ENCODE measurements at regions not wholly inside any gene's neighbourhood (a gene's known extent, or its start where the extent isn't known, plus 50 kb on each side); places are given as distances from the start of the nearest gene placed in this dataset.
A peak's percentile ranks its signal among the peaks of the same experiment; 100 is the strongest.
"Not testable (repeated sequence)": the region's sequence is repeated elsewhere in the genome, so short reads cannot be mapped to it uniquely, and the experiment has no call there.

DNA sequence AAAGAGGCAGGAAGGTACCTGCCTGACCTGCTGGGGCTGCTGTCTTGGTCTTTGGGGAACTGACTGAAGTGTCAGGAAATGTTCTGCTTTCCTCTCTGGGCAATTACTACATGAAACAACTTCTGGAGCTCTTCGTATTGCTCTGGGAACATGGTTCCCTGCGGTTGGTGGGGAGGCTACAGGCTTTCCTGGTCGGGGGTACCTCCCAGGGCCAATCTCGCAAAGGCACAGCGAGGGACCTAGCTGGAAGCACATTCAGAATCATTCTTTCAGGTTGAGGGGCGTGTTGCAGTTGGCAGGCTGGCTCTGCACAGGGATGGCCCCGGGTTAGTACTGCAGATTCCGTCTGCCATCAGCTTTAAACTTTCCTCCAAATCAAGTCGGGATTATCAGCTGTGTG is 88.9 kb upstream of the RANBP3L start:
- no peak for DNase-seq (ENCODE audit: low read depth, low spot score)

DNA sequence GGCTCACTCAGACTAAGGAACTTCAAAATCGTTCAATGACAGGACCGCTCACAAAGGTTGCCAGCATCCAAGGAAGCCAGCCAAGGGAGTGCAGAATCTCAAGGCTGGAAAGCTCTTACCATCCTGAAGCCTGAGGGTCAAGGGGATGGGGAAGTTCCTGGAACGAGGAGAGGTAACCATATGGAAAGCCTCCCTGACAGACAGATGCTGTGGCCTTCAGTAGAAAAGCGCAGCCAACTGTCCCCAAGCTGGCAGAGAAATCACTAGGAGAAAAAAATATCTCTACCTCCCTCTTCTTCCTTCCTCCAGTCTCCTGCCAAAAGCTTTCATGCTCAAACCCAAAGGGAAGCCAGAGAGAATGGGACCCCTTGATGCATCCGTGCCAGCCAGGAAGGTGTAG is 90.5 kb upstream of the RANBP3L start:
- no peak for DNase-seq (ENCODE audit: low read depth, low spot score)

DNA sequence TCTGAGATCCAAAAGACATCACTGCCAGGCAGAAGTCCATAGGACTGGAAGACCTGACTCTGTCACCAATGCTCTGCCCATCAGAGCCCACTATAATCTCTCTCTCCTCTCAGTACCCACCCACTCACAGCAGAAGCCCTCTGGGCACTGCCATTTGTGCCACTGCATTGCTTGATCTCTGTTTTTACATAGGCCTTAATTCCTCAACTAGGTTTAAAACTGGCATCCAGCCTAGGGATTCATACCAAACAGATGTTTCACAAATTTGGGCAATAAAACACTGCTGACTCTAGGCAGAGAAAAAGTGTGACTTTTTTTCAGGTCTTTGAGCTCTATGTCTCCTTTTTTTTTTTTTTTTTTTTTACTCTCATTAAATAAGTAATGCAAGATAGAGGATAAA is 91.1 kb upstream of the RANBP3L start:
- peak; percentile 55 for DNase-seq (ENCODE audit: low read depth, low spot score)

DNA sequence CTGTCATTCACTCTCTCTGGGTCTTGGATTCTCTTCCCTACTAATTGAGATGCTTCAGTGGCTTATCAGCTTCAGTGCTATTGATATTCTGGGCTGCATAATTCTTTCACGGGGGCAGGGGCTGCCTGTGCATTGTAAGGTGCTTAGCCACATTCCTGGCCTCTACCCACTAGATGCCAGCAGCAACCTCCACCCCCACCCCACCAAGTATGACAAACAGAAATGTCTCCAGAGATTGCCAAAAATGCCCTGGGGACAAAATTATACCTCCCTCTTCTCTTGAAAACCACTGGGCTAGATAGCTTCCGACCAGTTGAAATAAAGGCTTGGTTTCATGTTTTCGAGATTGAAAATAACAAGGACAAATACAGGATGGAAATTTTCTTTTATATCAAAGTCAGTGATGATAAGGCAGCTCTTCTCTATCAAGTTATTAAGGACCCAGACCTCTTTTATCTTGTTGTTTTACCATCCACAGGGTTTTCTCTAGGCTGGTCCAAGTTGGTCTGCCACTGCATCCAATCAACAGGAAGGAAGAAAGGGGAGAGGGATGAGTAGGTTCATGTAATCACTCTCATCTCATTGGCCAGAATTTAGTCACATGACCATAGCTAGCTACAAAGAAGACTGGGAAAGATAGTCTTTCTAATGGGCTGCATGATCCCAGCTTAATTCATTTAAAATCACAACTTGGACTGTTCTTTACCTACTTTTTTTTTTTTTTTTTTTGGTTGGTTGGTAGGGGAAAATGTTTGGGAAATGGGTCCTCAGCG is 92.1 kb upstream of the RANBP3L start:
- DNase-seq (ENCODE audit: low read depth, low spot score): no peak

DNA sequence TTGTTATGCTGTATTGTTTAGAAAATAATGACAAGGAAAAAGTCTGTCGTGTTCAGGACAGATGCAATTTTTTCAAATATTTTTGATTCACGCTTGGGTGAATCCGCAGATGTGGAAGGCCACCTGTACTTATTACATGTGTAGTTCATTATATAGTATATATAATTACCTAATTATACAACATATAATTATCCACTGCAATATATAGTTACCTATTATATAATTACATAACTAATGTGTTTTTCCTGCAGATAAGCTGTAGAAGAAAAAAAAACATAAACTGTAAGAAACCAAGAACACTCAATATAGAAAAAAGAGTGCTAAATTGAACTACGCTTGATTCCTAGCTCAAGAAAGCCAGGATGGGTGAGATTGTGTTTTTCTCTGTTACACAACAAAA is 93.6 kb upstream of the RANBP3L start:
- DNase-seq (ENCODE audit: low read depth, low spot score): no peak

DNA sequence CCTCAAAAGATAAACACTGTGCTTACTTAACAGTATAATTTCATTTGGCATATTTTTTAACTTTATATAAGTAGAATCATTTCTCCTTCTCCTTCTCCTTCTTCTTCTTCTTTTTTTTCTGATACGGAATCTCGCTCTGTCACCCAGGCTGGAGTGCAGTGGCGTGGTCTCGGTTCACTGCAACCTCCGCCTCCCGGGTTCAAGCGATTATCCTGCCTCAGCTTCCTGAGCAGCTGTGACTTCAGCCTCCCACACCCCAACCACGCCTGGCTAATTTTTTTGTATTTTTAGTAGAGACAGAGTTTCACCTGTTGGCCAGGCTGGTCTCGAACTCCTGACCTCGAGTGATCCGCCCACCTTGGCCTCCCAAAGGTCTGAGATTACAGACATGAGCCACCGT is 94.2 kb upstream of the RANBP3L start:
- DNase-seq (ENCODE audit: low read depth, low spot score): not testable (repeated sequence)

DNA sequence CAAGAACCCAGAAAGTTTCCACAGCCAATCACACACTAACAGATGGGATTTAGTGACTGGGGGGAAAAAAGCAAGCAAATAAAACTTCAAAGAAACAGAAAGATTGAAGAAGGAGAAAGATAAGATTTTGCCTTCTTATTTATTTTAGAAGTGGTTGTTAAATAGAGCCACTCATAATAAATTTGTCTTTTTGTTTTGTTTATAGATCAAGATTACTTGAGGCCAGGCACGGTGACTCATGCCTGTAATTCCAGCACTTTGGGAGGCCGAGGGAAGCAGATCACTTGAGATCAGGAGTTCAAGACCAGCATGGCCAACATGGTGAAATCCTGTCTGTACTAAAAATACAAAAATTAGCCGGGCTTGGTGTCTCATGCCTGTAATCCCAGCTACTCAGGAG is 94.9 kb upstream of the RANBP3L start:
- no peak for DNase-seq (ENCODE audit: low read depth, low spot score)

DNA sequence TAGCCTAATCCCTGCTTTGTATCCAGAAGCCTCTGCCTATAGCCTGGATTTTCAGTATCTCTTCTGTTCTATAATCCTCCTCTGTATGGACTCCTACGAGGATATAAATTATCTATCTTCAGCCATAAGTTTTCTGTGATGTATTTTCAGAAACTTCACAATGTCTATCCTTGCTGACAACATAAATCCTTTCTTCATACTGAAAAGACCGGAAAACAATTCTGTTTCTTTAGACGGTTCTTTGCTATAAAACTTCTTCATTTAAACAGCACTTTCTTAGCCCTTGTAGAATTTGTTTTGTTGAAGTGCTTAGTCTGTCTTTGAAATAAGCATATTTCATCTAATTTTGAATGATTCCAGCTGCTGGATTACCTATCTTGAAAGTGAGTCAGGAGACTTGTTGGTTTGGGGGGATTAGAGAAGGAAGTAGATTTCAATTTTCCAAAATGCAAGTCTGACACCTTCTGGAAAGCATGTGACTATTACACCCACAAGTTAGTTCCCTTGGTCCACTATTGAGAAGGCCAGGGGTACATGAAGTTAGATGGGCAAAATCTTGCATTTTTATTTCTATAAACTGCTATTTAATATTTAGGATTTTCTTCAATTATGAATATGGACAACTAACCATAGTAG is 96.3 kb upstream of the RANBP3L start:
- peak; percentile 61 for DNase-seq (ENCODE audit: low read depth, low spot score)

DNA sequence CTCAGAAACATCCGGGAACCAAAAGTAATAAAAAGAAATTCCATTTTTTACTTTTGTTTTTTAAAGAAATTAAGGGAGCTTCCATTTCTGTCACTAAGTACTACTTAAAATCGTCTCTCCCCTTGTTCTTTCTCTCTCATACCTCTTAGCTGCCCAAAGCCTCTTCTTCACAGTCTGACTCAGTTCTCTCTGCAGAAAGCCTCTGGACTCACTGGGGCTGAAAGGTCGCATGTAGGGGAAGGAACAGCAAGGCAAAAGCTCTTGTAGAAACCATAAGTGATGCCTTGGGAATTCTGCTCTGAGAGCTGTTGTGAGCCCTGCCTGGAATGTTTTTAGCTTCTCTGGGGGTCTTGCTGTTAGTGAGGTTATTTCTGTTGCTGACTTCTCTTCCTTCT is 100.8 kb upstream of the RANBP3L start:
- no peak for DNase-seq (ENCODE audit: low read depth, low spot score)

DNA sequence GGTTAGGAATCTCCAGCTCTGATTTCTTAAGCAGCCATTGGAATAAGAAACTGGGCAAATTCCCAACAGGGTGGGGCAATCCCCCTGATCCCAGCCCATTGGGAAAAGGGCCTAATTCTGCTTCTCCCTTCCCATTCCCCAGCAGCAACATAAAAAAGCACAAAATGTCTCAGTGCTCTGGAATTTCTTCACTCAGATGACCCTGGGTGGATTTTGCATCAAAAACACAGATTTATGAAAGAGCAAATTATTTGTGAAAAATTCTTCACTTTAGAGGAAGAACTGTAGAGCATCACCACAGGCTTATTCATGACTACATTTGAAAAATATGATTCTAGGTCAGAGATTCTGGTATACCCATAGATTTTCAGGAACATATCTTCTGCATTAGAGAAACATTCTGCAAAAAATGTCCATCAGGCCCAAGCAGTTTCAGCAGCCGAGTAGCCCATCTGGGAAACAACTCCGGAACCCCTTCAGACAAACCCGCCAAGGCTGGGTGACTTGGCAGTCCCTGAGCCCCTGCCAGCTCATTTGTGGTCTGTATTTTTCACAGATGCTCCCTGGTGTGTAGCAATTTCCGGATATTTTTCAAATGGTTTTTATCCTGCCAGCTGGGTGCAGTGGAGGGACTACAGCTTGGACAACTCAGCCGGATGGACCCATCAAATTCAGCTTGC is 102.1 kb upstream of the RANBP3L start:
- peak; percentile 76 for DNase-seq (ENCODE audit: low read depth, low spot score)

DNA sequence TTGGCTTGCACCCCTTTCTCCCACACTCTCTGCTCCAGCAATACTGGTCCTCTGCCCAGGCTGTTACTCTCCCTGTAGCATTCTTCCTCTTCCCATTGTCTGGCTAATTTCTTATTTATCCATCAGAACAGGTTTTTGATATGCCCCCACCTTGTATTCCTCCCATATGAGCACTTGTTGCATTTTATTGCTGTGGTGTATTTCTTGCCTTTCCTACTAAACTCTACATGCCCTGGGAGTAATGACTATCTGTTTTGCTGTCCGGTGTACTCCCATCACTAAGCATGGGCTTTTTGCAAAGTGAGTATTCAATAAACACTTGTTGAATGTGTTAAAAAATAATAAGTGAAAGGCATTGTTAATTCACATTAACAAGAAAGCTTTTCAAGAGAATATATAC is 104.3 kb upstream of the RANBP3L start:
- DNase-seq (ENCODE audit: low read depth, low spot score): no peak

DNA sequence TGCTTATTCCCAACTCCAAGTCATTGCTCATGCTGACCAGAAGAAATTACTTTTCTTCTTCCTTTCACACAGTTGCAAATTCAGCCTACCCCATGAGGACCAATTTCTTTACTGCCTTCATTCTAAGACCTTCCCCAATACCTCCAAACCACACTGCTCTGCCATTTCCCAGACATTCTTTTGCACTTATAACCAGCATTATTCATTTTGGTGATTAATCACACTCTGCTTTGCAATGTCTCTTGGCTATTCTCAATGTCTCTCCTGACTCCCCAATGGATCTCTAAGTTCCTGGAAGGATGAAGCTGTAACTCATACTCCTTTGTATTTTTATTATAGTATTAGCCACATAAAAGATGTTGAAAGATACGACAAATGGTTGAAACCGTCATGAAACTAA is 105.7 kb upstream of the RANBP3L start:
- DNase-seq (ENCODE audit: low read depth, low spot score): peak; percentile 38

DNA sequence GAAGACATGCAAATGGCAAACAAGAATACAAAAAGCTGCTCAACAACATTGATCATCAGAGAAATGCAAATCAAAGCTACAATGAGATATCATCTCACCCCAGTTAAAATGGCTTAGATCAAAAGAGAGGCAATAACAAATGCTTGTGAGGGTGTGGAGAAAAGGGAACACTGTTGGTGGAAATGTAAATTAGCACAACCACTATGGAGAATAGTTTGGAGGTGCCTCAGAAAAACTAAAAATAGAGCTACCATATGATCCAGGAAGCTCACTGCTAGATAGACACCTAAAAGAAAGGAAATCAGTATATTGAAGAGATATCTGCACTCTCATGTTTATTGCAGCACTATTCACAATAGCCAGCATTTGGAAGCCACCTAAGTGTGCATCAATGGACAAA is 108.0 kb upstream of the RANBP3L start:
- not testable (repeated sequence) for DNase-seq (ENCODE audit: low read depth, low spot score)

DNA sequence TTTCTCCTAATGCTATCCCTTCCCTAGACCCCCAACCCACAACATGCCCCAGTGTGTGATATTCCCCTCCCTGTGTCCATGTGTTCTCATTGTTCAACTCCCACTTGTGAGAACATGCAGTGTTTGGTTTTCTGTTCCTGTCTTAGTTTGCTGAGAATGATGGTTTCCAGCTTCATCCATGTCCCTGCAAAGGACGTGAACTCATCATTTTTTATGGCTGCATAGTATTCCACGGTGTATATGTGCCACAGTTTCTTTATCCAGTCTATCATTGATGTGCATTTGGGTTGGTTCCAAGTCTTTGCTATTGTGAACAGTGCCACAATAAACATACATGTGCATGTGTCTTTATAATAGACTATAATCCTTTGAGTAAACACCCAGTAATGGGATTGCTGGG is 109.0 kb upstream of the RANBP3L start:
- DNase-seq (ENCODE audit: low read depth, low spot score): not testable (repeated sequence)

DNA sequence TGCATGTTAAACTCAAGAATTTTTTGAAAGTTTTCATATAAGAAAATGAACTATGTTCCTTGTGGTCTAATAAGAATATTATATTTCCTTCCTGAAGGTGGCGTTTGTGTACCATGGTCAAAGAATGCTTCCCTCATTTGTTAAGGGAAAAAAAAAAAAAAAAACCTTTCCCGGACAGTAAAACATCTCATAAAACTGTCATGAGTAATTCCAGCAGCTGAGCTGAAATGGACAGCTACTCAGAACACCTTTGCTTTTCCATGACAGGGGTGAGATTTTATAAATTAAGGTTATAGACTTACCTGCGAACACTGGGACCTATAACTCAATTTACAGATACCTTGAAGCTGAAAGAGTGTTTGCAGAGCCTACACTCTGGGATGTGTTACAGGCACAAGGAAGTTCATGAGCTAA is 113.2 kb upstream of the RANBP3L start:
- peak; percentile 61 for DNase-seq (ENCODE audit: low read depth, low spot score)

DNA sequence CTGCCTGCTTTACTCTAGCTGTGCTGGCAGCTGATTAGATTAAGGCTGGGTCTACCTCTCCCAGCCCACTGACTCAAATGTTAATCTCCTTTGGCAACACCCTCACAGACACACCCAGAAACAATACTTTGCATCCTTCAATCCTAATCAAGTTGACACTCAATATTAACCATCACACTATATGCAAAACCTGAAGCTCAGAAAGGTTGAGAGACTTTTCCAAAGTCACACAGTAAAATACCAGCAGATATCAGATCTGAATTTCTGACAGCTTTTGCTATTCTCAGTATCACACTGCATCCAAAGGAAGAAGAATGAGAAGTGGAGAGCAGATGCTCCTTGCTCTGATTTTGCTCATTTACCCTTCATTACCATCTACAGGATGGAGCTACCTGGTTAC is 114.9 kb upstream of the RANBP3L start:
- DNase-seq (ENCODE audit: low read depth, low spot score): no peak

DNA sequence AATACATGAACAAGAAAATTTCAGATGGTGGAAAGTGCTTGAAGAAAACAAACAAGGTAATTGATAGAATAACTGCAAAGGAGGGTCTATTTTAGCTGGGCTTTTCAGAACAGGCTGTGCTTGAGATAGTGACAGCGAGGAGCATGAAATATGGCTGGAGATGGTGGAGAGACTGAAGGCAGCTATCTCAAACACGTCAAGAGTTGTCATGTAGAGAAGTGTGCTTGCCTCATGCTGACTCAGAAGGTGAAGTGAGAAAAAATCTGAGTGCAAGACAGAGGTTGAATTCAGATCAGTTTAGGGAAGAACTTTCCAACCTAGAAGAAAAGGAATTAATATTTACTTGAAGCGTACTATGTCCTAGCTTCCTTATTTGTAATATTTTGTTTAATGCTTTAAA is 115.5 kb upstream of the RANBP3L start:
- DNase-seq (ENCODE audit: low read depth, low spot score): no peak

DNA sequence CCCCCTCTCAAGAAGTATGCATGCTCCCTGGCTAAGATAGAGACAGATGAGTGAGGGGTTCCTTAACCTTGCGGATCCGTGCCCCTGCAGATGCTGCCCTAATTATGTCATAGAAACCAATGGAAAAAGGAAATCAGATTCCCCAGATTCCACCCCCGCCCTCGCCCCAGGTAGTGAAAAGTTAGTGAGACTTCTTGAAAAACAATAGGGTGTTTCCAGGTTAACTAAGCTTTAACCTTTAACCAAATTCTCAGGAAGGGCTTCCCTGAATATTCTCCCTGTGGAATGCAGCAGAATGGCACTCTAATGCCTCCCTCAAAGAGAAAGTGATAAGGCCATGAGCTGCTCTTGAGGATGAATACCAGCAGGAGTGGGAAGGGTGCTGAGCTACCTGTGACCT is 116.0 kb upstream of the RANBP3L start:
- DNase-seq (ENCODE audit: low read depth, low spot score): no peak

DNA sequence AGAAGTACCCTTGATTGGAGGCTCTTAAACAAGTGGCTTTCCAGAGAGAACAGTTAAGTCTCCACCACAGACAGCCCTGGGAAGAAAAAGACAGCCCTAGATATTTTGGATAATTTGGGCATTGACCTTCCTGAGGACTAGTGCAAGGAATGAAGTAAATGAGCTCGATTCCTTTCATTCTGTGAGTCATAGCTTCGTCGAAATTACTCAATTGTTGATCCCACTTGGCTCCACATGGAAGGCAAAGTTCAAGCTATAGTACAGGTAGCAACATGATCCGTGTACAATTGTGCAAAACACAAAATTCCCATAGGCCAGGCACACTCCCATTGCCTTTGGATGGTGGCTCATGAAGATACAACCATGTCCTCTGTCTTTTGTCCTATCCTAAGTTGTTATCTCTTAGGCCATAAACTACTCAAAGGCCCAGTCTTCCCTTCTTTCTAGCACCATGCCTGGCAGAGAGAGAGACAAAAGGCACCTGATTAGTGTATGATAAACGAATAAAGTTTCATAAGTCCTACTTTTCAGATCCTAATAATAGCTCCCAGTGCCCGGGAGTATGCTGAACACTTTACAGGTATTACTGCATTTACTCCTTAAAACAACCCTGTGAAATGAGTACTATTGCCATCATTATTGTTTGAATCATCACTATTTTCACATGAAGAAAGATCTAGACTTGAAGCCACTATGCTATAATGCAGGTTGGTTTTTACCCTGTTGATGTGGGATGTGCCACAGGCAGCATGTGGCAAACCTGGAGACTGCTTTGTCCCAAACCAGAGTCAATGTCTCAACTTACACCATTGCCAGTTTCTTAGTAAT is 116.7 kb upstream of the RANBP3L start:
- peak; percentile 36 for DNase-seq (ENCODE audit: low read depth, low spot score)

DNA sequence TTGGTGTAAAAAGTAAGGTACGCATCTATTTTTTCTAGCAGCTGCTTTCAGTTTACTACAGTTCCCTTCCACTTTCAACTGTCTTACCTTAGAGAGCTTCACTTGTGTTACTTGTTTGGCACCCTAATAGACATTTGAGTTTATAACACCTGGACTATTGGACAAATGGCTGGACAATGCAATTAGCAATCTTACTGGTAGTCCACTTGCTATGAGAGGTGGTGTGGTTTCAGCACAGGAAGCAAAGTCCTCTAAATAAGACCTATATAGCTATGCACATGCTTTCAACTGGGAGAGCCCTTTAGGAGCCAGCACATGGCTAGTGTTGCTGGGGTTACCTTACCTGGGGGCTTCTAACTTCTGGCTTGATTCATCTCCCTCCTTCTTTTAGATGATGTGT is 119.6 kb upstream of the RANBP3L start:
- DNase-seq (ENCODE audit: low read depth, low spot score): no peak

DNA sequence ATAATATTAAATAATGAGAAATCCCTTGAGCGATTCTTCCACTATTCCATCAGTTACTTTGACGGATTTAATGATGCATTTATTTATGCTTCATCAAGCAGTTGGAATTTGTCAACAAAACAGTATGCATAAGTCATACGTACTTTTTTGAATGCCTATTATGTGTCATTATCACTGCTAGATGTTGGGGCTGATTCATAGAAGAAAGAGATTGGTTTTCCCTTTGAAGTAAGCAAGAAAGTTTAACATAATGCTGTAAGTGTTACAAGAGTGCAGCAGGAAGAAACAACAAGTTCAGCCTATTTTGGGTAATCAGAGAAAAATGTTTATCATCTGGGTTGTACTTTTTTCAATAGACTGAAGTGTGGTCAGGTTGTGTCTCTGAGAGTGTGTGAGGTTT is 121.2 kb upstream of the RANBP3L start:
- peak; percentile 81 for DNase-seq (ENCODE audit: low read depth, low spot score)

Data from astrocyte of the hippocampus (primary cell).